GM12873 (cell line): ENCODE measurements at regions not wholly inside any gene's neighbourhood (a gene's known extent, or its start where the extent isn't known, plus 50 kb on each side); places are given as distances from the start of the nearest gene placed in this dataset.

Experiments used
- CTCF ChIP-seq: IDR thresholded peaks from 2 replicates; pipeline ENCODE4 v1.5.1; 2012; ENCODE audit warnings: low read depth, mild to moderate bottlenecking, moderate library complexity, low read length, control low read depth; ENCODE audit not compliant: insufficient read depth; ENCODE audit errors: missing control alignments

GRCh38 chr2:234898534-234899053 is 53.2 kb upstream of the SH3BP4 start:
- TF ChIP-seq CTCF, result no peak

GRCh38 chr2:234887195-234887594 is 64.6 kb upstream of the SH3BP4 start:
- TF ChIP-seq CTCF, result no peak

- TF ChIP-seq CTCF, result no peak
Measured at GRCh38 chr2:234885886-234886285, 65.9 kb upstream of the SH3BP4 start.

GRCh38 chr2:234885118-234885517 is 66.7 kb upstream of the SH3BP4 start:
- TF ChIP-seq CTCF, result no peak

GRCh38 chr2:234884591-234884990 is 67.2 kb upstream of the SH3BP4 start:
- no peak for TF ChIP-seq CTCF

GRCh38 chr2:234881413-234882241 is 70.2 kb upstream of the SH3BP4 start:
- peak; percentile 62 for TF ChIP-seq CTCF

GRCh38 chr2:234880551-234881211 is 71.1 kb upstream of the SH3BP4 start:
- TF ChIP-seq CTCF, result no peak
